ENCODE measurements at regions not wholly inside any gene's neighbourhood (a gene's known extent, or its start where the extent isn't known, plus 50 kb on each side); places are given as distances from the start of the nearest gene placed in this dataset.

- Histone ChIP-seq H3K4me3 (no peak overlapping the region), H3K36me3 (ENCODE audit: insufficient read depth) (peaks cover 6% of the 10 kb centered on the region; the same call in 1 of the 2 replicates), H3F3A (replicated peaks; ENCODE audit: low read depth) (no peaks in the 10 kb centered on the region), H3K79me2 (replicated peaks; ENCODE audit: insufficient read depth) (no peaks in the 10 kb centered on the region), H4K20me1 (replicated peaks; ENCODE audit: insufficient read depth) (no peaks in the 10 kb centered on the region), H3K27me3 (ENCODE audit: insufficient read depth) (no peaks in the 10 kb centered on the region), H3K27ac (ENCODE audit: low read depth) (no peak overlapping the region), H2AFZ (no peak overlapping the region), H3K9me2 (ENCODE audit: insufficient read depth) (peaks cover 7% of the 10 kb centered on the region), H3K4me1 (ENCODE audit: insufficient read depth) (no peaks in the 10 kb centered on the region), H3K4me2 (no peak overlapping the region)
- Mint-ChIP-seq H3K27ac (no peak overlapping the region), H3K36me3 (ENCODE audit: low read depth) (peaks cover 34% of the 10 kb centered on the region), H3K4me1 (no peaks in the 10 kb centered on the region), H3K27me3 (ENCODE audit: insufficient read depth, low read depth, poor library complexity) (peaks cover 11% of the 10 kb centered on the region), H3K4me3 (no peak overlapping the region), H3K9me3 (peaks cover 80% of the 10 kb centered on the region)
- DNase-seq (ENCODE audit: low spot score): no peak
- ATAC-seq: no peak
- no peak for TF ChIP-seq NANOG (IDR thresholded peaks at IDR 0.05; ENCODE audit: borderline replicate concordance)
These were observed 118.0 kb upstream of the SRD5A2 start for GRCh38 chr2:31698722-31699121.

- Histone ChIP-seq H3K27me3 (ENCODE audit: insufficient read depth) (no peaks in the 10 kb centered on the region), H3K4me3 (no peak overlapping the region), H3K9me2 (ENCODE audit: insufficient read depth) (0 out of 2 replicates have a peak, but pooled peaks cover 5% of the 10 kb centered on the region), H3F3A (replicated peaks; ENCODE audit: low read depth) (no peaks in the 10 kb centered on the region), H3K27ac (ENCODE audit: low read depth) (no peak overlapping the region), H4K20me1 (replicated peaks; ENCODE audit: insufficient read depth) (no peaks in the 10 kb centered on the region), H3K4me1 (ENCODE audit: insufficient read depth) (no peaks in the 10 kb centered on the region), H3K79me2 (replicated peaks; ENCODE audit: insufficient read depth) (no peaks in the 10 kb centered on the region), H3K4me2 (no peak overlapping the region), H2AFZ (no peak overlapping the region), H3K36me3 (ENCODE audit: insufficient read depth) (peaks cover 9% of the 10 kb centered on the region)
- Mint-ChIP-seq H3K27me3 (ENCODE audit: insufficient read depth, low read depth, poor library complexity) (peaks cover 8% of the 10 kb centered on the region), H3K4me1 (no peaks in the 10 kb centered on the region), H3K9me3 (peaks cover 86% of the 10 kb centered on the region), H3K36me3 (ENCODE audit: low read depth) (peaks cover 47% of the 10 kb centered on the region), H3K4me3 (no peak overlapping the region), H3K27ac (no peak overlapping the region)
- DNase-seq (ENCODE audit: low spot score): no peak
- ATAC-seq: no peak
- TF ChIP-seq CREB1 (CRISPR knock-in tag; IDR thresholded peaks at IDR 0.05; ENCODE audit: low read depth) (no peak), POLR2AphosphoS5 (IDR thresholded peaks at IDR 0.05; ENCODE audit: low read depth) (no peak), EZH2 (IDR thresholded peaks at IDR 0.05; ENCODE audit: low read depth, unreplicated experiment) (no peak), REST (IDR thresholded peaks at IDR 0.05; ENCODE audit: unreplicated experiment) (no peak), ZNF114 (CRISPR knock-in tag; IDR thresholded peaks at IDR 0.05) (no peak), ZNF331 (CRISPR knock-in tag; IDR thresholded peaks at IDR 0.05; ENCODE audit: low read depth) (no peak), NANOG (IDR thresholded peaks at IDR 0.05; ENCODE audit: borderline replicate concordance) (no peak), JUNB (IDR thresholded peaks at IDR 0.05; ENCODE audit: unreplicated experiment) (no peak), ETS1 (IDR thresholded peaks at IDR 0.05) (no peak)
- TF ChIP-seq, protein P1, sequence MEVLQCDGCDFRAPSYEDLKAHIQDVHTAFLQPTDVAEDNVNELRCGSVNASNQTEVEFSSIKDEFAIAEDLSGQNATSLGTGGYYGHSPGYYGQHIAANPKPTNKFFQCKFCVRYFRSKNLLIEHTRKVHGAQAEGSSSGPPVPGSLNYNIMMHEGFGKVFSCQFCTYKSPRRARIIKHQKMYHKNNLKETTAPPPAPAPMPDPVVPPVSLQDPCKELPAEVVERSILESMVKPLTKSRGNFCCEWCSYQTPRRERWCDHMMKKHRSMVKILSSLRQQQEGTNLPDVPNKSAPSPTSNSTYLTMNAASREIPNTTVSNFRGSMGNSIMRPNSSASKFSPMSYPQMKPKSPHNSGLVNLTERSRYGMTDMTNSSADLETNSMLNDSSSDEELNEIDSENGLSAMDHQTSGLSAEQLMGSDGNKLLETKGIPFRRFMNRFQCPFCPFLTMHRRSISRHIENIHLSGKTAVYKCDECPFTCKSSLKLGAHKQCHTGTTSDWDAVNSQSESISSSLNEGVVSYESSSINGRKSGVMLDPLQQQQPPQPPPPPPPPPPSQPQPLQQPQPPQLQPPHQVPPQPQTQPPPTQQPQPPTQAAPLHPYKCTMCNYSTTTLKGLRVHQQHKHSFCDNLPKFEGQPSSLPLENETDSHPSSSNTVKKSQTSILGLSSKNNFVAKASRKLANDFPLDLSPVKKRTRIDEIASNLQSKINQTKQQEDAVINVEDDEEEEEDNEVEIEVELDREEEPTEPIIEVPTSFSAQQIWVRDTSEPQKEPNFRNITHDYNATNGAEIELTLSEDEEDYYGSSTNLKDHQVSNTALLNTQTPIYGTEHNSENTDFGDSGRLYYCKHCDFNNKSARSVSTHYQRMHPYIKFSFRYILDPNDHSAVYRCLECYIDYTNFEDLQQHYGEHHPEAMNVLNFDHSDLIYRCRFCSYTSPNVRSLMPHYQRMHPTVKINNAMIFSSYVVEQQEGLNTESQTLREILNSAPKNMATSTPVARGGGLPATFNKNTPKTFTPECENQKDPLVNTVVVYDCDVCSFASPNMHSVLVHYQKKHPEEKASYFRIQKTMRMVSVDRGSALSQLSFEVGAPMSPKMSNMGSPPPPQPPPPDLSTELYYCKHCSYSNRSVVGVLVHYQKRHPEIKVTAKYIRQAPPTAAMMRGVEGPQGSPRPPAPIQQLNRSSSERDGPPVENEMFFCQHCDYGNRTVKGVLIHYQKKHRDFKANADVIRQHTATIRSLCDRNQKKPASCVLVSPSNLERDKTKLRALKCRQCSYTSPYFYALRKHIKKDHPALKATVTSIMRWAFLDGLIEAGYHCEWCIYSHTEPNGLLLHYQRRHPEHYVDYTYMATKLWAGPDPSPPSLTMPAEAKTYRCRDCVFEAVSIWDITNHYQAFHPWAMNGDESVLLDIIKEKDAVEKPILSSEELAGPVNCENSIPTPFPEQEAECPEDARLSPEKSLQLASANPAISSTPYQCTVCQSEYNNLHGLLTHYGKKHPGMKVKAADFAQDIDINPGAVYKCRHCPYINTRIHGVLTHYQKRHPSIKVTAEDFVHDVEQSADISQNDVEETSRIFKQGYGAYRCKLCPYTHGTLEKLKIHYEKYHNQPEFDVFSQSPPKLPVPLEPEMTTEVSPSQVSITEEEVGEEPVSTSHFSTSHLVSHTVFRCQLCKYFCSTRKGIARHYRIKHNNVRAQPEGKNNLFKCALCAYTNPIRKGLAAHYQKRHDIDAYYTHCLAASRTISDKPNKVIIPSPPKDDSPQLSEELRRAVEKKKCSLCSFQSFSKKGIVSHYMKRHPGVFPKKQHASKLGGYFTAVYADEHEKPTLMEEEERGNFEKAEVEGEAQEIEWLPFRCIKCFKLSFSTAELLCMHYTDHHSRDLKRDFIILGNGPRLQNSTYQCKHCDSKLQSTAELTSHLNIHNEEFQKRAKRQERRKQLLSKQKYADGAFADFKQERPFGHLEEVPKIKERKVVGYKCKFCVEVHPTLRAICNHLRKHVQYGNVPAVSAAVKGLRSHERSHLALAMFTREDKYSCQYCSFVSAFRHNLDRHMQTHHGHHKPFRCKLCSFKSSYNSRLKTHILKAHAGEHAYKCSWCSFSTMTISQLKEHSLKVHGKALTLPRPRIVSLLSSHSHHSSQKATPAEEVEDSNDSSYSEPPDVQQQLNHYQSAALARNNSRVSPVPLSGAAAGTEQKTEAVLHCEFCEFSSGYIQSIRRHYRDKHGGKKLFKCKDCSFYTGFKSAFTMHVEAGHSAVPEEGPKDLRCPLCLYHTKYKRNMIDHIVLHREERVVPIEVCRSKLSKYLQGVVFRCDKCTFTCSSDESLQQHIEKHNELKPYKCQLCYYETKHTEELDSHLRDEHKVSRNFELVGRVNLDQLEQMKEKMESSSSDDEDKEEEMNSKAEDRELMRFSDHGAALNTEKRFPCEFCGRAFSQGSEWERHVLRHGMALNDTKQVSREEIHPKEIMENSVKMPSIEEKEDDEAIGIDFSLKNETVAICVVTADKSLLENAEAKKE (CRISPR knock-in tag; IDR thresholded peaks at IDR 0.05): no peak
These were observed 115.3 kb upstream of the SRD5A2 start for GRCh38 chr2:31696068-31696467.
